SK-N-SH (cell line): ENCODE measurements at regions not wholly inside any gene's neighbourhood (a gene's known extent, or its start where the extent isn't known, plus 50 kb on each side); places are given as distances from the start of the nearest gene placed in this dataset.

Experiments used
- CTCF ChIA-PET: fragments of 300-600, 350-600 bp; formaldehyde crosslinking; extraction: SDS; loops from one replicate; lab custom pipeline; 2021; lab: Yijun Ruan, JAX
- POLR2A ChIA-PET: fragments of 350-600 bp; sonication (Branson Sonifier 250); formaldehyde crosslinking; extraction: SDS; loops from one replicate; lab custom pipeline; 2020; ENCODE audit warnings: antibody characterized with exemption, inconsistent platforms; lab: Yijun Ruan, JAX
- DNase-seq: peaks from one replicate; pipeline ENCODE4 v3.0.0; 2012
- H2AFZ ChIP-seq: fragments of 200-600 bp; sonication (generic); 2 replicates; pipeline ENCODE4 v1.8.1; 2016; ENCODE audit warnings: antibody characterized with exemption, mild to moderate bottlenecking, low read depth
- H3F3A ChIP-seq: fragments of 200-600 bp; sonication (generic); replicated peaks from 2 replicates; pipeline ENCODE3; 2016; ENCODE audit warnings: antibody characterized with exemption, mild to moderate bottlenecking; ENCODE audit not compliant: insufficient read depth
- H3K27ac ChIP-seq, 2 experiments: fragments of 200-500 bp in 1 of 2; fragments of 200-600 bp in 1 of 2; sonication (Bioruptor generic) in 1 of 2; sonication (generic), shearing (Covaris generic) in 1 of 2; 2 replicates each; pipeline versions ENCODE4 v1.5.1 to v1.6.1; 2014 to 2016; ENCODE audit warnings: low read depth in 2 of 2, inconsistent platforms in 1 of 2, low read length in 1 of 2, mild to moderate bottlenecking in 1 of 2, mixed read lengths in 1 of 2
- H3K27me3 ChIP-seq: fragments of 200-600 bp; sonication (generic), shearing (Covaris generic); 2 replicates; pipeline ENCODE4 v1.6.1; 2016; ENCODE audit warnings: mixed run types; ENCODE audit not compliant: insufficient read depth
- H3K36me3 ChIP-seq, 2 experiments: fragments of 200-500 bp in 1 of 2; fragments of 200-600 bp in 1 of 2; sonication (Bioruptor generic) in 1 of 2; sonication (generic) in 1 of 2; replicated peaks in 1 of 2; 2 replicates each; pipeline versions ENCODE3 to v1.5.1; 2014 to 2016; ENCODE audit warnings: low read length in 1 of 2, mild to moderate bottlenecking in 1 of 2; ENCODE audit not compliant: insufficient read depth in 2 of 2, control insufficient read depth in 1 of 2
- H3K4me1 ChIP-seq, 2 experiments: fragments of 200-500 bp in 1 of 2; fragments of 200-600 bp in 1 of 2; sonication (Bioruptor generic) in 1 of 2; sonication (generic), shearing (Covaris generic) in 1 of 2; 2 replicates each; pipeline versions ENCODE4 v1.5.1 to v1.6.1; 2014 to 2016; ENCODE audit warnings: low read depth in 1 of 2, low read length in 1 of 2, mixed run types in 1 of 2; ENCODE audit not compliant: insufficient read depth in 2 of 2, control insufficient read depth in 1 of 2
- H3K4me2 ChIP-seq: fragments of 200-600 bp; sonication (generic), shearing (Covaris generic); 2 replicates; pipeline ENCODE4 v1.6.1; 2017; ENCODE audit warnings: mixed run types
- H3K4me3 ChIP-seq, 2 experiments: fragments of 200-500 bp in 1 of 2; fragments of 200-600 bp in 1 of 2; sonication (Bioruptor generic) in 1 of 2; sonication (generic), shearing (Covaris generic) in 1 of 2; 2 replicates each; pipeline versions ENCODE4 v1.5.1 to v1.8.1; 2014 to 2016; ENCODE audit warnings: low read depth in 2 of 2, inconsistent platforms in 1 of 2, low read length in 1 of 2, mild to moderate bottlenecking in 1 of 2, mixed read lengths in 1 of 2, moderate library complexity in 1 of 2
- H3K79me2 ChIP-seq: fragments of 200-600 bp; sonication (generic); 2 replicates; pipeline ENCODE4 v1.8.1; 2017; ENCODE audit warnings: mild to moderate bottlenecking; ENCODE audit not compliant: insufficient read depth
- H3K9ac ChIP-seq: fragments of 200-600 bp; sonication (generic); 2 replicates; pipeline ENCODE4 v1.6.1; 2017; ENCODE audit warnings: mixed run types
- H3K9me2 ChIP-seq: fragments of 200-600 bp; sonication (generic); 2 replicates; pipeline ENCODE4 v1.6.1; 2017; ENCODE audit warnings: mixed run types
- H3K9me3 ChIP-seq: fragments of 200-600 bp; sonication (generic); 2 replicates; pipeline ENCODE4 v1.6.1; 2017; ENCODE audit warnings: mixed run types, mild to moderate bottlenecking, moderate library complexity
- H4K20me1 ChIP-seq: fragments of 200-600 bp; sonication (generic); 2 replicates; pipeline ENCODE4 v1.6.1; 2017; ENCODE audit warnings: mild to moderate bottlenecking, mixed run types; ENCODE audit not compliant: insufficient read depth
- CTCF ChIP-seq: fragments of 200-600 bp; sonication (generic); IDR thresholded peaks from 2 replicates; pipeline ENCODE4 v1.6.1; 2017; ENCODE audit warnings: antibody characterized with exemption, mild to moderate bottlenecking, moderate library complexity
- FOSL2 ChIP-seq: IDR thresholded peaks from 2 replicates; pipeline ENCODE4 v1.4.0; 2012; ENCODE audit warnings: low read depth, mild to moderate bottlenecking, moderate library complexity, borderline replicate concordance
- GABPA ChIP-seq: IDR thresholded peaks from 2 replicates; pipeline ENCODE4 v1.4.0; 2012; ENCODE audit warnings: low read depth, mild to moderate bottlenecking
- GATA2 ChIP-seq: sonication (generic); formaldehyde crosslinking; IDR thresholded peaks from 2 replicates; pipeline ENCODE4 v1.5.0; 2020; ENCODE audit warnings: mild to moderate bottlenecking, missing genetic modification reagents
- IRF3 ChIP-seq: fragments of 150-350 bp; IDR thresholded peaks from 2 replicates; pipeline ENCODE4 v1.6.1; 2016; ENCODE audit warnings: mild to moderate bottlenecking, low read depth, low read length
- JUND ChIP-seq: IDR thresholded peaks from 2 replicates; pipeline ENCODE4 v1.4.0; 2012
- MAX ChIP-seq: IDR thresholded peaks from 2 replicates; pipeline ENCODE4 v1.4.0; 2012; ENCODE audit warnings: low read depth
- MEF2A ChIP-seq: IDR thresholded peaks from 2 replicates; pipeline ENCODE4 v1.4.0; 2012; ENCODE audit warnings: low read depth, borderline replicate concordance
- MXI1 ChIP-seq: IDR thresholded peaks from 2 replicates; pipeline ENCODE4 v1.6.1; 2012; ENCODE audit warnings: mild to moderate bottlenecking, low read depth, low read length, improper control_type of control experiment
- NFIC ChIP-seq: IDR thresholded peaks from 2 replicates; pipeline ENCODE4 v1.4.0; 2012; ENCODE audit warnings: borderline replicate concordance
- NRF1 ChIP-seq: IDR thresholded peaks from 2 replicates; pipeline ENCODE4 v1.6.1; 2012; ENCODE audit warnings: low read depth, mild to moderate bottlenecking, low read length
- PBX3 ChIP-seq: IDR thresholded peaks from 2 replicates; pipeline ENCODE4; 2012
- RFX5 ChIP-seq: IDR thresholded peaks from 2 replicates; pipeline ENCODE4 v1.6.1; 2012; ENCODE audit warnings: mild to moderate bottlenecking, improper control_type of control experiment, low read length
- RXRA ChIP-seq: IDR thresholded peaks from 2 replicates; pipeline ENCODE4 v1.4.0; 2012; ENCODE audit warnings: low read depth, mild to moderate bottlenecking, borderline replicate concordance
- TAF1 ChIP-seq: IDR thresholded peaks from 2 replicates; pipeline ENCODE4 v1.6.1; 2012; ENCODE audit warnings: low read depth, mild to moderate bottlenecking, low read length, moderate library complexity, borderline replicate concordance
- TCF12 ChIP-seq: IDR thresholded peaks from 2 replicates; pipeline ENCODE4 v1.4.0; 2012
- USF1 ChIP-seq: IDR thresholded peaks from 2 replicates; pipeline ENCODE4 v1.4.0; 2012; ENCODE audit warnings: low read depth, borderline replicate concordance
- USF2 ChIP-seq: fragments of 150-350 bp; IDR thresholded peaks from 2 replicates; pipeline ENCODE4 v1.6.1; 2017; ENCODE audit warnings: antibody characterized with exemption, low read length, low read depth, borderline replicate concordance
- YY1 ChIP-seq: IDR thresholded peaks from 2 replicates; pipeline ENCODE4 v1.4.0; 2012; ENCODE audit warnings: low read depth, mild to moderate bottlenecking
- ZBTB33 ChIP-seq: IDR thresholded peaks from 2 replicates; pipeline ENCODE4 v1.4.0; 2012; ENCODE audit warnings: low read depth, borderline replicate concordance
- WGBS: methylation state at CpG from one replicate; pipeline ENCODE4 v1.1.6; 2017; ENCODE audit warnings: low lambda C conversion rate; 5-methylcytosine and 5-hydroxymethylcytosine counted together

GRCh38 chr13:90270226-90270625 lies 1077.3 kb upstream of the MIR17HG start (continued):
- TF ChIP-seq GATA2 (no peak), ZBTB33 (no peak), MEF2A (no peak)

- Histone ChIP-seq H4K20me1 (no peaks in the 10 kb centered on the region), H3K4me2 (no peak overlapping the region), H3K4me1 (no peaks in the 10 kb centered on the region), H3K36me3 (no peaks in the 10 kb centered on the region), H2AFZ (no peak overlapping the region), H3K9me2 (no peaks in the 10 kb centered on the region), H3K27me3 (no peaks in the 10 kb centered on the region), H3K27ac (no peak overlapping the region), H3K4me3 (no peak overlapping the region), H3K9ac (no peak overlapping the region), H3F3A (no peaks in the 10 kb centered on the region), H3K9me3 (no peaks in the 10 kb centered on the region), H3K79me2 (no peaks in the 10 kb centered on the region)
- WGBS = 90% methylated on average over 1 of the region's 1 CpG
- no peak for DNase-seq
- ChIA-PET CTCF (no interaction called here), POLR2A (no interaction called here)
- TF ChIP-seq NRF1 = no peak
- TF ChIP-seq FOSL2 = no peak
- TF ChIP-seq TAF1 = no peak
- TF ChIP-seq USF2 = no peak
- TF ChIP-seq MXI1 = no peak
- no peak for TF ChIP-seq TCF12
- TF ChIP-seq MAX = no peak
- TF ChIP-seq RFX5 = no peak
- TF ChIP-seq PBX3 = no peak
- no peak for TF ChIP-seq IRF3
- no peak for TF ChIP-seq JUND
- no peak for TF ChIP-seq RXRA
- no peak for TF ChIP-seq CTCF
- no peak for TF ChIP-seq USF1
- TF ChIP-seq MEF2A = no peak
- no peak for TF ChIP-seq NFIC
- TF ChIP-seq YY1 = no peak
- TF ChIP-seq GABPA = no peak
- no peak for TF ChIP-seq ZBTB33
These were observed 1075.1 kb upstream of the MIR17HG start for GRCh38 chr13:90272356-90272755.
